22Rv1 (cell line): ENCODE measurements at regions not wholly inside any gene's neighbourhood (a gene's known extent, or its start where the extent isn't known, plus 50 kb on each side); places are given as distances from the start of the nearest gene placed in this dataset.
"Not testable (repeated sequence)": the region's sequence is repeated elsewhere in the genome, so short reads cannot be mapped to it uniquely, and the experiment has no call there.

ENCODE experiments used
- H3K27ac ChIP-seq: fragments of 450-650 bp; 2 replicates; pipeline ENCODE4 v1.5.1; 2017
- ZFX ChIP-seq: fragments of 450-650 bp; IDR thresholded peaks from 2 replicates; pipeline ENCODE4 v1.6.1; 2017; ENCODE audit warnings: antibody characterized with exemption, borderline replicate concordance
- TF ChIP-seq, protein P1 (sequence below): fragments of 450-650 bp; IDR thresholded peaks from 2 replicates; pipeline ENCODE4 v1.5.1; 2017; ENCODE audit warnings: mild to moderate bottlenecking

DNA sequence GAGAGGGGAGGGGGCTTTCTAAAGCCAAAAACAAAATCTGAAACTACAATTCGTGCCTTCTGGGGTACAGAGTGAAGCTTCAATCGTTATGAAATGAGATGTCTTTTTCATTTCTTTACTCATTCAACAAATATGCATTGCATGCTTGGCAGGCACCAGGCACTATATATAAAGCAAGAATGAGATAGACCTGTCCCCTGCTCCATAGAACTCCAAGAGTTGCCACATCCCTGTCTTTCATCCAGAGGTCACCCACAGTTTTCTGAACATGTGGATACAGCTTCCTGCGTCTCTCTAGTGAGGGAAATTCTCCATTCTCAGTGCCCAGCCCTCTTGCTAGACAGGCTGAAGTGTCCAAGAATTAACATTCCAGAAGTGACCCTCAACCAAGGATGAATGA is 343.2 kb upstream of the MAF start:
- H3K27ac ChIP-seq, result no peak overlapping the region
- TF ChIP-seq, protein P1, sequence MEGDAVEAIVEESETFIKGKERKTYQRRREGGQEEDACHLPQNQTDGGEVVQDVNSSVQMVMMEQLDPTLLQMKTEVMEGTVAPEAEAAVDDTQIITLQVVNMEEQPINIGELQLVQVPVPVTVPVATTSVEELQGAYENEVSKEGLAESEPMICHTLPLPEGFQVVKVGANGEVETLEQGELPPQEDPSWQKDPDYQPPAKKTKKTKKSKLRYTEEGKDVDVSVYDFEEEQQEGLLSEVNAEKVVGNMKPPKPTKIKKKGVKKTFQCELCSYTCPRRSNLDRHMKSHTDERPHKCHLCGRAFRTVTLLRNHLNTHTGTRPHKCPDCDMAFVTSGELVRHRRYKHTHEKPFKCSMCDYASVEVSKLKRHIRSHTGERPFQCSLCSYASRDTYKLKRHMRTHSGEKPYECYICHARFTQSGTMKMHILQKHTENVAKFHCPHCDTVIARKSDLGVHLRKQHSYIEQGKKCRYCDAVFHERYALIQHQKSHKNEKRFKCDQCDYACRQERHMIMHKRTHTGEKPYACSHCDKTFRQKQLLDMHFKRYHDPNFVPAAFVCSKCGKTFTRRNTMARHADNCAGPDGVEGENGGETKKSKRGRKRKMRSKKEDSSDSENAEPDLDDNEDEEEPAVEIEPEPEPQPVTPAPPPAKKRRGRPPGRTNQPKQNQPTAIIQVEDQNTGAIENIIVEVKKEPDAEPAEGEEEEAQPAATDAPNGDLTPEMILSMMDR, result no peak
- no peak for TF ChIP-seq ZFX

- no peak overlapping the region for H3K27ac ChIP-seq
- TF ChIP-seq ZFX, result no peak
- TF ChIP-seq, protein P1, result no peak
Measured at GRCh38 chr16:79938575-79938974, 338.0 kb upstream of the MAF start.

GRCh38 chr16:79937671-79938070 is 337.1 kb upstream of the MAF start:
- not testable (repeated sequence) for H3K27ac ChIP-seq

DNA sequence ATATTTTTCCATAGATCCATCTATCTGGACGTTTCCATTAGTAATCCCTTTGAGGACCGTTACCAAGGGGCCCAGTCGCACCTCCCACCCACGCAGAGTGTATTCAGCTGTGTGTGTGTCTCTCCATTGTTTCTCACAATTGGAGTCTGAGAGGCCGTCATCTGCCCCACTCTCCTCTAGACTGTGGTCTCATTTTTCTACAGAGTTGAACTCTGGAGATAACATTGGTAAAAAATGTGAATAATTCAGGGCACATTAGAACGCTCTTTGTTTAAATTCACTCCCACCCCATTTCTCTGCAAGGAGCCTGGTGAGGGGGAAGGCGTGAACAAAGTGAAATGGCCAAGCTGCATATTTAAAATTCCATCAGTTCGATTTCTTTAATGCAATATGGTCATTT is 333.1 kb upstream of the MAF start:
- H3K27ac ChIP-seq, result no peak overlapping the region
- TF ChIP-seq, protein P1, result no peak
- TF ChIP-seq ZFX, result no peak

DNA sequence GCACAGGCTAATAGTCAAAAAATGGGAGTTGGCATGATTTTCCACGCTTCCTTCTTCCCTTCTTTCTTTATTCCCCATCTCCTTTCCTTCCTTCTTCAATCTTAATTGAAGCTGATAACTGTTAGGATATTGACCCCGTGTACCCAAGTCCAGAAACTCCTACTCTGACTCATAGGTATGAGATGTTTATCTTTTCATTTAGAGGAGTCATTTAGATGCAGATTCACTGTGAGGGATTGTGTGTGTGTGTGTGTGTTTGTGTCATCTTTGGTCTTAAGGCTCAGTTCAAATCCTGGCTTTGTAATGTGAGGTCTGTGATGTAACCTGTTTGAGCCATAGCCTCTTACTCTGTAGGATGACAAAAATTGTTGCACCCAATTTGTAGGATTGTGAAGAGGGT is 332.0 kb upstream of the MAF start:
- TF ChIP-seq ZFX, result no peak
- TF ChIP-seq, protein P1, result no peak
- no peak overlapping the region for H3K27ac ChIP-seq

DNA sequence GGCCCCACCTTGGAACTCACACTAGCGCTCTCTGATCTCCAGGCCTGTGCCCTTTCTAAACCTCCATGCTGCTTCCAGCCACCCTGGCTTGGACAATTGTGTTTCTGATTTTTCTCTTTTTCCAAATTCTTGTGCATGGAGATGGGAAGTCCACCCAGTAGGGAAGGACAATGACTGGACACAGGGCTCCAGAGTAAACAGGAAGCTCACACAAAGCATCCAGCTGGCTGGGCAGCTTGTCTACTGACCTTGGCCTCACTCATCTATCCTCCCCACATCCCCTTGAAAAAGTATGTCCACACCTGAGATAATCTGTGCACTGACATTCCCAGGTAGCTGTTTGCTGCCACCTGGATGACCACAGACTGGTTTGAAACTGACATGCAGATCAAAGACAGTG is 331.2 kb upstream of the MAF start:
- H3K27ac ChIP-seq, result no peak overlapping the region
- TF ChIP-seq ZFX, result no peak
- TF ChIP-seq, protein P1, result no peak

DNA sequence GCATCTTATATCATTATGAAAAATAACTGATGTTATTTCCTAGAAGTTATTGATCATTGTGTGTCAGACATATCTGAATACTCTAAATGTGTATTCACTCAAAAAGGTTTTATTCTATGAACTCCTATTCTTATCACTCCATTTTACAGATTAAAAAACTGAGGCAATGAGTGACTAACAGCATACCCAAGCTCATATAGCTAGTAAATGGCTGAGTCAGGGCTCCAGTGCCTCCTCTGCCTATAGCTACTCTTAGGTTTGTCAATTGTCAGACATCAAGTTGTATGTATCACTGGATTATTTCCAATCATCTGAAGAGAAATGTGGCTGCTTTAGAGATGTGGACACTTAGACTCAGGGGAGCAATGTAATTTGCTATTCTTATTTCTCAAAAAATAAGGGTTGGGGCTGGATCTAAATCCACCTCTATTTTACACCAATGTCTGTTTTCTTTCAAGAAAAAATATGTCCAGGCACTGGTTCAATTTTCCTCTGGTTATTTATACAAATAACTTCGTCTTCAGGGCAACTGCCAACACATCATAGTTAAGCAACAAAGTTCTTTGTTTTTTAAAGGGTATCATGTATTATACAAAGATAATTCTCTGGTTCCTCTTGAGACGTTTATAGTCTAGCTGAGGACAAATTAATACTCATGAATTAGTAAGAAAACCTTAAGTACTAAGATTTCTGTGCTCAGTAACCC is 328.9 kb upstream of the MAF start:
- TF ChIP-seq ZFX, result no peak
- TF ChIP-seq, protein P1, result no peak
- no peak overlapping the region for H3K27ac ChIP-seq
